ENCODE measurements at regions not wholly inside any gene's neighbourhood (a gene's known extent, or its start where the extent isn't known, plus 50 kb on each side); places are given as distances from the start of the nearest gene placed in this dataset.

- no peak overlapping the region for H3K27ac Mint-ChIP-seq
- intact Hi-C loops (cut with micrococcal nuclease), result no loop called here
- DNase-seq, result no peak
- no peaks in the 10 kb centered on the region for H3K4me1 Mint-ChIP-seq
- no peaks in the 10 kb centered on the region for H3K36me3 Mint-ChIP-seq (ENCODE audit: low read depth)
- no peaks in the 10 kb centered on the region for H3K27me3 Mint-ChIP-seq
- H3K9me3 Mint-ChIP-seq, result no peaks in the 10 kb centered on the region
- no peak overlapping the region for H3K4me3 Mint-ChIP-seq
These were observed 167.2 kb downstream of the KCNA5 start for GRCh38 chr12:5210923-5211290.

GRCh38 chr12:5213336-5213735 is 169.7 kb downstream of the KCNA5 start:
- Mint-ChIP-seq H3K4me1 (no peaks in the 10 kb centered on the region), H3K27ac (no peak overlapping the region), H3K9me3 (no peaks in the 10 kb centered on the region), H3K4me3 (no peak overlapping the region), H3K27me3 (no peaks in the 10 kb centered on the region), H3K36me3 (ENCODE audit: low read depth) (no peaks in the 10 kb centered on the region)
- intact Hi-C loops (cut with micrococcal nuclease), result no loop called here
- DNase-seq, result no peak

GRCh38 chr12:5213990-5214389 is 170.3 kb downstream of the KCNA5 start:
- intact Hi-C loops (cut with micrococcal nuclease), result no loop called here
- H3K27me3 Mint-ChIP-seq, result peaks cover 3% of the 10 kb centered on the region
- no peaks in the 10 kb centered on the region for H3K9me3 Mint-ChIP-seq
- H3K4me3 Mint-ChIP-seq, result no peak overlapping the region
- no peaks in the 10 kb centered on the region for H3K36me3 Mint-ChIP-seq (ENCODE audit: low read depth)
- DNase-seq, result no peak
- H3K27ac Mint-ChIP-seq, result no peak overlapping the region
- H3K4me1 Mint-ChIP-seq, result no peaks in the 10 kb centered on the region

- Mint-ChIP-seq H3K4me1 (peaks cover 10% of the 10 kb centered on the region), H3K9me3 (no peaks in the 10 kb centered on the region), H3K36me3 (ENCODE audit: low read depth) (no peaks in the 10 kb centered on the region), H3K4me3 (no peak overlapping the region), H3K27me3 (peaks cover 3% of the 10 kb centered on the region), H3K27ac (no peak overlapping the region)
- intact Hi-C loops (cut with micrococcal nuclease), result no loop called here
- DNase-seq, result no peak
These were observed 174.3 kb downstream of the KCNA5 start for GRCh38 chr12:5217936-5218335.

GRCh38 chr12:5220099-5220498 is 176.4 kb downstream of the KCNA5 start:
- H3K9me3 Mint-ChIP-seq, result no peaks in the 10 kb centered on the region
- peaks cover 3% of the 10 kb centered on the region for H3K27me3 Mint-ChIP-seq
- H3K4me3 Mint-ChIP-seq, result no peak overlapping the region
- no peak overlapping the region for H3K27ac Mint-ChIP-seq
- H3K36me3 Mint-ChIP-seq (ENCODE audit: low read depth), result no peaks in the 10 kb centered on the region
- intact Hi-C loops (cut with micrococcal nuclease), result no loop called here
- DNase-seq, result no peak
- peaks cover 10% of the 10 kb centered on the region for H3K4me1 Mint-ChIP-seq

GRCh38 chr12:5220835-5221234 is 177.2 kb downstream of the KCNA5 start:
- Mint-ChIP-seq H3K4me3 (no peak overlapping the region), H3K36me3 (ENCODE audit: low read depth) (no peaks in the 10 kb centered on the region), H3K4me1 (peaks cover 10% of the 10 kb centered on the region), H3K9me3 (no peaks in the 10 kb centered on the region), H3K27me3 (peaks cover 6% of the 10 kb centered on the region), H3K27ac (no peak overlapping the region)
- peak; percentile 66 for DNase-seq
- intact Hi-C loops (cut with micrococcal nuclease), result no loop called here

GRCh38 chr12:5222011-5222461 is 178.4 kb downstream of the KCNA5 start:
- H3K27me3 Mint-ChIP-seq, result peaks cover 6% of the 10 kb centered on the region
- no peak overlapping the region for H3K27ac Mint-ChIP-seq
- H3K4me3 Mint-ChIP-seq, result no peak overlapping the region
- intact Hi-C loops (cut with micrococcal nuclease), result no loop called here
- peaks cover 10% of the 10 kb centered on the region for H3K4me1 Mint-ChIP-seq
- H3K36me3 Mint-ChIP-seq (ENCODE audit: low read depth), result no peaks in the 10 kb centered on the region
- DNase-seq, result no peak
- H3K9me3 Mint-ChIP-seq, result no peaks in the 10 kb centered on the region

GRCh38 chr12:5222729-5223128 is 179.1 kb downstream of the KCNA5 start:
- H3K9me3 Mint-ChIP-seq, result no peaks in the 10 kb centered on the region
- DNase-seq, result no peak
- H3K36me3 Mint-ChIP-seq (ENCODE audit: low read depth), result no peaks in the 10 kb centered on the region
- intact Hi-C loops (cut with micrococcal nuclease), result no loop called here
- peaks cover 6% of the 10 kb centered on the region for H3K27me3 Mint-ChIP-seq
- no peak overlapping the region for H3K27ac Mint-ChIP-seq
- H3K4me1 Mint-ChIP-seq, result peaks cover 10% of the 10 kb centered on the region
- H3K4me3 Mint-ChIP-seq, result no peak overlapping the region

- Mint-ChIP-seq H3K9me3 (no peaks in the 10 kb centered on the region), H3K4me1 (peaks cover 10% of the 10 kb centered on the region)
- intact Hi-C loops (cut with micrococcal nuclease), result no loop called here
These were observed 180.2 kb downstream of the KCNA5 start for GRCh38 chr12:5223881-5224280.

GRCh38 chr12:5226581-5226980 is 182.9 kb downstream of the KCNA5 start:
- H3K4me3 Mint-ChIP-seq, result no peak overlapping the region
- no peaks in the 10 kb centered on the region for H3K9me3 Mint-ChIP-seq
- no peaks in the 10 kb centered on the region for H3K36me3 Mint-ChIP-seq (ENCODE audit: low read depth)
- H3K4me1 Mint-ChIP-seq, result no peaks in the 10 kb centered on the region
- no peak overlapping the region for H3K27ac Mint-ChIP-seq
- H3K27me3 Mint-ChIP-seq, result peaks cover 3% of the 10 kb centered on the region
- DNase-seq, result no peak
- intact Hi-C loops (cut with micrococcal nuclease), result no loop called here

More at GRCh38 chr12:5223881-5224280, 180.2 kb downstream of the KCNA5 start:
- no peak overlapping the region for H3K4me3 Mint-ChIP-seq
- no peak overlapping the region for H3K27ac Mint-ChIP-seq
- peaks cover 4% of the 10 kb centered on the region for H3K27me3 Mint-ChIP-seq
- H3K36me3 Mint-ChIP-seq (ENCODE audit: low read depth), result no peaks in the 10 kb centered on the region
- no peak for DNase-seq

GRCh38 chr12:5227708-5228373 is 184.2 kb downstream of the KCNA5 start:
- peaks cover 3% of the 10 kb centered on the region for H3K27me3 Mint-ChIP-seq
- H3K4me1 Mint-ChIP-seq, result no peaks in the 10 kb centered on the region
- intact Hi-C loops (cut with micrococcal nuclease), result no loop called here
- no peak overlapping the region for H3K27ac Mint-ChIP-seq
- no peak overlapping the region for H3K4me3 Mint-ChIP-seq
- DNase-seq, result no peak
- no peaks in the 10 kb centered on the region for H3K9me3 Mint-ChIP-seq
- no peaks in the 10 kb centered on the region for H3K36me3 Mint-ChIP-seq (ENCODE audit: low read depth)

- Mint-ChIP-seq H3K4me1 (no peaks in the 10 kb centered on the region), H3K4me3 (no peak overlapping the region), H3K9me3 (no peaks in the 10 kb centered on the region), H3K27ac (no peak overlapping the region), H3K27me3 (peaks cover 3% of the 10 kb centered on the region), H3K36me3 (ENCODE audit: low read depth) (no peaks in the 10 kb centered on the region)
- no peak for DNase-seq
- intact Hi-C loops (cut with micrococcal nuclease), result no loop called here
These were observed 186.5 kb downstream of the KCNA5 start for GRCh38 chr12:5230156-5230555.

- H3K4me1 Mint-ChIP-seq, result no peaks in the 10 kb centered on the region
- intact Hi-C loops (cut with micrococcal nuclease), result no loop called here
- DNase-seq, result no peak
- no peak overlapping the region for H3K27ac Mint-ChIP-seq
- no peak overlapping the region for H3K4me3 Mint-ChIP-seq
- H3K27me3 Mint-ChIP-seq, result no peaks in the 10 kb centered on the region
- no peaks in the 10 kb centered on the region for H3K9me3 Mint-ChIP-seq
- no peaks in the 10 kb centered on the region for H3K36me3 Mint-ChIP-seq (ENCODE audit: low read depth)
These were observed 187.2 kb downstream of the KCNA5 start for GRCh38 chr12:5230861-5231260.

- Mint-ChIP-seq H3K9me3 (no peaks in the 10 kb centered on the region), H3K4me3 (no peak overlapping the region), H3K36me3 (ENCODE audit: low read depth) (no peaks in the 10 kb centered on the region), H3K4me1 (no peaks in the 10 kb centered on the region), H3K27me3 (no peaks in the 10 kb centered on the region), H3K27ac (no peak overlapping the region)
- DNase-seq, result no peak
- intact Hi-C loops (cut with micrococcal nuclease), result no loop called here
These were observed 188.6 kb downstream of the KCNA5 start for GRCh38 chr12:5232291-5232690.

GRCh38 chr12:5232826-5233500 is 189.3 kb downstream of the KCNA5 start:
- no peaks in the 10 kb centered on the region for H3K27me3 Mint-ChIP-seq

More at GRCh38 chr12:5232826-5233500, 189.3 kb downstream of the KCNA5 start:
- Mint-ChIP-seq H3K27ac (no peak overlapping the region), H3K4me3 (no peak overlapping the region), H3K4me1 (no peaks in the 10 kb centered on the region), H3K9me3 (no peaks in the 10 kb centered on the region), H3K36me3 (ENCODE audit: low read depth) (no peaks in the 10 kb centered on the region)
- DNase-seq, result no peak
- intact Hi-C loops (cut with micrococcal nuclease), result no loop called here

All from activated CD4-positive, alpha-beta T cell treated with anti-CD3 and anti-CD28 coated beads, Interleukin-2, amount 10 ng/mL, durations not matched to agents 24 days and 14 days (primary cell).